Fibroblast of mammary gland (primary cell): ENCODE measurements at regions not wholly inside any gene's neighbourhood (a gene's known extent, or its start where the extent isn't known, plus 50 kb on each side); places are given as distances from the start of the nearest gene placed in this dataset.
A peak's percentile ranks its signal among the peaks of the same experiment; 100 is the strongest.
"Not testable (repeated sequence)": the region's sequence is repeated elsewhere in the genome, so short reads cannot be mapped to it uniquely, and the experiment has no call there.

Source experiments
- DNase-seq: peaks from one replicate; pipeline ENCODE4 v3.0.0-alpha.2; 2010; ENCODE audit warnings: low read depth
- H3K4me3 ChIP-seq: 2 replicates; pipeline ENCODE4 v1.5.1; 2011; ENCODE audit warnings: low read depth, mild to moderate bottlenecking, low read length, moderate library complexity; ENCODE audit not compliant: control insufficient read depth
- TF ChIP-seq, protein P1 (sequence below): conservative IDR thresholded peaks from 2 replicates; pipeline ENCODE4 v1.5.1; 2011; ENCODE audit warnings: low read depth, low read length, inconsistent platforms; ENCODE audit not compliant: control insufficient read depth, insufficient read depth

DNA sequence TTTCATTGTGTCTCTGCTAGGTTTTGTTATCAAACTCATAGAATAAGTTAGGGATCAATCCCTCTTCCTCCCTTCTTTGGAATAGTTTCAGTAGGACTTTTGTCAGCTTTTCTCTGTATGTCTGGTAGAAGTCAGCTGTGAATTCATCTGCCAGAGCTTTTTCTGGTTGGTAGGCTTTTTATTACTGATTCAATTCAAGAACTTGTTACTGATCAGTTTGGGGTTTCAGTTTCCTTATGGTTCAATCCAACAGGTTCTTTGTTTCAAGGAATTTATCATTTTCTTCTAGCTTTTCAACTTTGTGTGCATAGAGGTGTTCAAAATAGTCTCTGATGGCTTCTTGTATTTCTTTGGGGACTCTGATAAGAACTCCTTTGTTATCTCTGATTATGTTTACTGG lies 221.7 kb downstream of the FGF10 start:
- TF ChIP-seq, protein P1, sequence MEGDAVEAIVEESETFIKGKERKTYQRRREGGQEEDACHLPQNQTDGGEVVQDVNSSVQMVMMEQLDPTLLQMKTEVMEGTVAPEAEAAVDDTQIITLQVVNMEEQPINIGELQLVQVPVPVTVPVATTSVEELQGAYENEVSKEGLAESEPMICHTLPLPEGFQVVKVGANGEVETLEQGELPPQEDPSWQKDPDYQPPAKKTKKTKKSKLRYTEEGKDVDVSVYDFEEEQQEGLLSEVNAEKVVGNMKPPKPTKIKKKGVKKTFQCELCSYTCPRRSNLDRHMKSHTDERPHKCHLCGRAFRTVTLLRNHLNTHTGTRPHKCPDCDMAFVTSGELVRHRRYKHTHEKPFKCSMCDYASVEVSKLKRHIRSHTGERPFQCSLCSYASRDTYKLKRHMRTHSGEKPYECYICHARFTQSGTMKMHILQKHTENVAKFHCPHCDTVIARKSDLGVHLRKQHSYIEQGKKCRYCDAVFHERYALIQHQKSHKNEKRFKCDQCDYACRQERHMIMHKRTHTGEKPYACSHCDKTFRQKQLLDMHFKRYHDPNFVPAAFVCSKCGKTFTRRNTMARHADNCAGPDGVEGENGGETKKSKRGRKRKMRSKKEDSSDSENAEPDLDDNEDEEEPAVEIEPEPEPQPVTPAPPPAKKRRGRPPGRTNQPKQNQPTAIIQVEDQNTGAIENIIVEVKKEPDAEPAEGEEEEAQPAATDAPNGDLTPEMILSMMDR = no peak
- H3K4me3 ChIP-seq = no peak overlapping the region
- no peak for DNase-seq

DNA sequence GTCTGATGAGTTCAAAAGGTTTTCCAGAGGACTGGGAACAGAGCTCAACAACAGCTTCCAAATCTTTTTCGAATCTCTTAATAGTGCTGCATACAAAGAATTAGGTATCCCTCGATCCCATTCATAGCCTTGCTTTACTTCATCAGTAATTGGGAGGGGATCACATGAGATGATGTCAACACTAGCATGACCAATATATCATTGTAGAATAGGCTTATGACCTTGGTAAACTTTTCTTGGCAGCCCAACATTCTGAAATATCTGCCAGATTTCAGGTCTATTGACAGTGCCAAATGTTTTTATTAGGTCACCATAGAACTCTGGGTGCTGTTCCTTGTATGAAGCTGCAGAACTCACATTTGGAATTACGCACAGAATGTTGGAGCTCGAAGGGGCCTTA lies 228.9 kb downstream of the FGF10 start:
- DNase-seq = peak; percentile 2
- H3K4me3 ChIP-seq = no peak overlapping the region
- TF ChIP-seq, protein P1 = no peak

DNA sequence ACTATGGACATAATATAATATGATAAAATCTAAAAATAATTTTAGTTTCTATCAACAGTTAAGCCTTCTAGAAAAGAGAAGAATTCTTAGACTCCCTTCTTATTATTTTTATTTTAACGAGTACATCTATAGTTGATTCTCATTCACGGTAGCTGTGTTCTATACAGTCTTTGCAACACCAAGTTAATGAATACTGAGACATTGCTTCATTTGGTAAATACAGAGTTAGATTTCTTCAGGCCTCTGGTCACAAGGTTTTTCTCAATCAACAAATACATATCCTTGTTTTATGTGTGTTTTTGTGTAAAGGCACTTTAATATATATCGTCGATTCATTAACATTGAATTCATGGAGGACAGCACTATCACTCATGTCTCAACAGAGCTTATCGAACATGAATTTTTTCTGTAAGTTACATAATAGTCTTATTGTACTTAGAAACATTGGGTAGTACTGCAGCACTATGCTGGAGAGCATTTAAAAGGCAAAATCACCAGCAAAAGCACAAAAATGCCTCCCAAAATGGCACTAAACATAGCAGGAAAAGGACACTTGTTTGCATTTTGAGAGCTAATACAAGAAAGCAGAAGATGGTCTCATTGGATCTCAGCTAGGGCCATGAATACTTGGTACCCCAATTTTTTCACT lies 239.0 kb downstream of the FGF10 start:
- TF ChIP-seq, protein P1 = no peak
- H3K4me3 ChIP-seq = no peak overlapping the region
- no peak for DNase-seq

DNA sequence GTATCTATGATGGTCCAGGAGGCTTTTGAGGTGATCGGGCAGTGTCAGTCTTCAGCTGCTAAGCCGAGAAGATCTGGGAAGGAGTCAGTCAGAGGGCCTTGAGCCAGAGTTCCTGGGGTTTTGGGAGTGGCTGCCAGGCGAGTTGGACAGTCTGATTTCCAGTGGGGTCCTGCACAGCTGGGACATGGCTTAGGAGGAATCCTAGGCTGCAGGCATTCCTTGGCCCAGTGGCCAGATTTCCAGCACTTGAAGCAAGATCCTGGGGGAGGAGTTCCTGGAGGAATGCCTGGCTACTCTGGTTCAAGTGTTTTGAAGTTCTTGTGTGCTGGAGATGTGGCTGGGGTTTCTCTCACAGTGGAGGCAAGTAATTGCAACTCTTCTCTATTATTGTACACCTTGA lies 271.3 kb downstream of the FGF10 start:
- not testable (repeated sequence) for H3K4me3 ChIP-seq

DNA sequence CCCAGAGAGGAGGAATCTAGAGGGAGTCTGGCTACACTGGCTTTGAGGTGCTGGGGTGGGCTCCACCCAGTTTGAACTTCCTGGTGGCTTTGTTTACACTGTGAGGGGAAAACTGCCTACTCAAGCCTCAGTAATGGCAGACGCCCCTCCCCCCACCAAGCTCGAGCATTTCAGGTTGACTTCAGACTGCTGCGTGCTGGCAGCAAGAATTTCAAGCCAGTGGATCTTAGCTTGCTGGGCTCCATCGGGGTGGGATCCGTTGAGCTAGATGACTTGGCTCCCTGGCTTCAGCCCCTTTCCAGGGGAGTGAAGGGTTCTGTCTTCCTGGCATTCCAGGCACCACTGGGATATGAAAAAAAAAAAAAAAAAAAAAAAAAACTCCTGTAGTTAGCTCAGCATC lies 281.0 kb downstream of the FGF10 start:
- not testable (repeated sequence) for DNase-seq, H3K4me3 ChIP-seq

More for the DNA sequence above, 271.3 kb downstream of the FGF10 start:
- DNase-seq = peak; percentile 12

DNA sequence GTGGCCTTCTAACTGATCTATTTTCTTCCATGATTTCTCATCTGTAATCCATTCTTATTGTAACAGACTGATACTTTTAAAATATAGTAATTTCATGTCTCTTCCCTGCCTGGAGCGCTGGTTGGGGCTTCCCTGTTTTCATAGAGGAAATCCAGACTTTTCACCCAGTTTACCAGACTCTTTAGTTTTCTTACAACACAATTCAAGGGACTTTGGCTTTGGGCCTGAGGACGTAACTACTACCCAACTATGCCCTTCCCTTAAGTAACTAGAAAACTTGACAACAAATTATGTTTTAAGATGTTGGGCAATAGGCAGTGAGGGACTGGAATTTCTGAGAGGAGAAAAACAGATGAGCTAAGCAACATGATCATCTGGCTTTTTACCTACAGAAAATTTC lies 289.6 kb downstream of the FGF10 start:
- peak; percentile 19 for DNase-seq
- no peak overlapping the region for H3K4me3 ChIP-seq
- TF ChIP-seq, protein P1 = no peak

DNA sequence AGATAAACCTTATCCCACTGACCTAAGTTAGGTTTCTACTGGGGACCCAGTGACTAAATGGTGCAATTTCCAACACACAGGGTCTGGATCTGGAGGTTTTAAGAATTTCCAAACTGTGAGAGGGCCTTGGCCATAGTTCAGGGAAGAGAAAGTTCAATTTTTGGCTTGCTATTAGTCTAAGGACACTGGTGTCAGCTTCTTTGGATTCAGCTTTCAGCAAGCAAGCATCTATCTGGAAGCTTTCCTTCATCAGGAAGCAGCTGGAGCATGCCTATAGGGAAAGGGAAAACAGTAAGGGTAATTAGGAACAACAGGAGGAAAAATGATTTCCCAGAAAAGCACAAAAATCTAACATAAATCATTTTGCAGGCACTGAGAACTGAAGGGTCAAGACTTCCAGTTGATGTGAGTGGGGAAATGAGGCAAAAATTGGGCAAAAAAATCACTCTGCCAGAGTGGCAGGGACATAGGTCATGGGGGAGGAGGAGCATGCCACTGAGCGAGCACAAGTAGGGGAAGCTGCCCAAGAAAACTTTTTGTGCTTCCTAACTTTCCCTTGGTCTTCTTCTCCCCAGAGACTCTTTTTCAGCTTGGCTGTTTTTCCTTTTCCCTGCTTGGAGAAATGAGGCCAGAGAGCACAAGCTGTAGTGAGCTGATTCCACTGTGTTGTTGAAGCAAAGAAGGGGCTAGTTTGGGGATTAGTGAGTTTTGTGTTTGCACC lies 299.6 kb downstream of the FGF10 start:
- TF ChIP-seq, protein P1 = no peak
- DNase-seq = peak; percentile 24

DNA sequence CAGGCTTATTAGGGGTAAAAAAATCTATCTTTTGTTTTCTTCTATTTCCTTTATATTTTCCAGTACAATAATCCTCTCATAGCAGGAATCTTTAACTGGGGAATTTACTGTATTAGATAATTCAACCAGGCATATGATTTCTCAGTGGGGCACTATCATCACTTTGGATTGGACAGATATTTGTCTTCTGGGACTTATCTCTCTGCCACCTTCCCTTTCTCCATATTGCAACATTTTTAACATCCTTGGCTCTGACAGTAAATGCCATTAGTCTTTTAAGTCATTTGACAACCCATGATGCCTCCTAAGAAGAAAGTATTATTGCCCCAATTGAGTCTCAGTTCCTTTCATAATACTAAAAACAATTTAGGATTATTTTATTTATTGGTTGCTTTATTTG lies 304.1 kb downstream of the FGF10 start:
- TF ChIP-seq, protein P1 = no peak
- H3K4me3 ChIP-seq = no peak overlapping the region
- DNase-seq = no peak

More for the DNA sequence above, 299.6 kb downstream of the FGF10 start:
- no peak overlapping the region for H3K4me3 ChIP-seq

DNA sequence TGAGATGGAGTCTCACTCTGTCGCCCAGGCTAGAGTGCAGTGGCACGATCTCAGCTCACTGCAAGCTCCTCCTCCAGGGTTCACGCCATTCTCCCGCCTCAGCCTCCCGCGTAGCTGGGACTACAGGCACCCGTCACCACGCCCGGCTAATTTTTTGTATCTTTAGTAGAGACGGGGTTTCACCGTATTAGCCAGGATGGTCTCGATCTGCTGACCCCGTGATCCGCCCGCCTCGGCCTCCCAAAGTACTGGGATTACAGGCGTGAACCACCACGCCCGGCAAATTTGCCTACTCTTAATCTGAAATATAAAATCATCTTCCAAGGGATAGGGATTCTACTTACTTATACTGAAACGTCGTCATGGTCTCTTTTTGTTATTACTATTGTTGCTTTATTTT lies 314.7 kb downstream of the FGF10 start:
- not testable (repeated sequence) for DNase-seq, H3K4me3 ChIP-seq
